ENCODE measurements at regions not wholly inside any gene's neighbourhood (a gene's known extent, or its start where the extent isn't known, plus 50 kb on each side); places are given as distances from the start of the nearest gene placed in this dataset.

DNA sequence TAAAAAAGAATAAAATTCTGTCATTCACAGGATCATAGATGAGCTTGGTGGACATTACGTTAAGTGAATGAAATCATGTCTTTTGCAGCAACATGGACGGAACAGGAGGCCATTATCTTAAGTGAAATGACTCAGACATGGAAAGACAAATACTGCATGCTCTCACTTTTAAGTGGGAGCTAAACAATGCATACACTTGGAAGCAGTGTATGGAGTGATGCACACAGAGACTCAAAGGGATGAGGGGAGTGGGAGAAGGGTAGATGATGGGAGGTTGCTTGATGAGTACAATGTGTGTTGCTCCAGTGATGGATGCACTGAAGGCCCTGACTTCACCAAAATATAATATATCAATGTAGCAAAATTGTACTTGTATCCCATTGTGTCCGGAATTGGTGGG, 293.4 kb downstream of the CD109 start:
- no peak for TF ChIP-seq EZH2 (IDR thresholded peaks at IDR 0.05; ENCODE audit: borderline replicate concordance, insufficient read depth, low read depth, low read length, poor library complexity, severe bottlenecking)
- TF ChIP-seq, protein P1, sequence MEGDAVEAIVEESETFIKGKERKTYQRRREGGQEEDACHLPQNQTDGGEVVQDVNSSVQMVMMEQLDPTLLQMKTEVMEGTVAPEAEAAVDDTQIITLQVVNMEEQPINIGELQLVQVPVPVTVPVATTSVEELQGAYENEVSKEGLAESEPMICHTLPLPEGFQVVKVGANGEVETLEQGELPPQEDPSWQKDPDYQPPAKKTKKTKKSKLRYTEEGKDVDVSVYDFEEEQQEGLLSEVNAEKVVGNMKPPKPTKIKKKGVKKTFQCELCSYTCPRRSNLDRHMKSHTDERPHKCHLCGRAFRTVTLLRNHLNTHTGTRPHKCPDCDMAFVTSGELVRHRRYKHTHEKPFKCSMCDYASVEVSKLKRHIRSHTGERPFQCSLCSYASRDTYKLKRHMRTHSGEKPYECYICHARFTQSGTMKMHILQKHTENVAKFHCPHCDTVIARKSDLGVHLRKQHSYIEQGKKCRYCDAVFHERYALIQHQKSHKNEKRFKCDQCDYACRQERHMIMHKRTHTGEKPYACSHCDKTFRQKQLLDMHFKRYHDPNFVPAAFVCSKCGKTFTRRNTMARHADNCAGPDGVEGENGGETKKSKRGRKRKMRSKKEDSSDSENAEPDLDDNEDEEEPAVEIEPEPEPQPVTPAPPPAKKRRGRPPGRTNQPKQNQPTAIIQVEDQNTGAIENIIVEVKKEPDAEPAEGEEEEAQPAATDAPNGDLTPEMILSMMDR (IDR thresholded peaks at IDR 0.05), result no peak
